ENCODE measurements at regions not wholly inside any gene's neighbourhood (a gene's known extent, or its start where the extent isn't known, plus 50 kb on each side); places are given as distances from the start of the nearest gene placed in this dataset.

GRCh38 chr10:70939441-70940003 is 51.2 kb upstream of the PCBD1 start:
- TF ChIP-seq CTCF (IDR thresholded peaks at IDR 0.05), result no peak

GRCh38 chr10:70940834-70941568 is 52.6 kb upstream of the PCBD1 start:
- TF ChIP-seq CTCF (IDR thresholded peaks at IDR 0.05), result no peak

GRCh38 chr10:70942125-70942524 is 53.8 kb upstream of the PCBD1 start:
- TF ChIP-seq CTCF (IDR thresholded peaks at IDR 0.05), result no peak

- no peak for TF ChIP-seq CTCF (IDR thresholded peaks at IDR 0.05)
These were observed 54.4 kb upstream of the PCBD1 start for GRCh38 chr10:70942725-70943124.

- TF ChIP-seq CTCF (IDR thresholded peaks at IDR 0.05), result no peak
These were observed 54.9 kb upstream of the PCBD1 start for GRCh38 chr10:70943249-70943648.

- no peak for TF ChIP-seq CTCF (IDR thresholded peaks at IDR 0.05)
These were observed 55.6 kb upstream of the PCBD1 start for GRCh38 chr10:70943841-70944466.

GRCh38 chr10:70950037-70950436 is 61.7 kb upstream of the PCBD1 start:
- TF ChIP-seq CTCF (IDR thresholded peaks at IDR 0.05), result no peak
